ENCODE measurements at regions not wholly inside any gene's neighbourhood (a gene's known extent, or its start where the extent isn't known, plus 50 kb on each side); places are given as distances from the start of the nearest gene placed in this dataset.

GRCh38 chr4:153064571-153064970, 128.4 kb downstream of the FHDC1 start:
- TF ChIP-seq CTCF (IDR thresholded peaks at IDR 0.05) (no peak), POLR2A (IDR thresholded peaks at IDR 0.05) (no peak)

All from adrenal gland (tissue), 5 donors.